OCI-LY7 (cell line): ENCODE measurements at regions not wholly inside any gene's neighbourhood (a gene's known extent, or its start where the extent isn't known, plus 50 kb on each side); places are given as distances from the start of the nearest gene placed in this dataset.

Source experiments
- BruUV-seq: library from RNA; stranded (reverse); fragments of 400-500 nt; replicated peaks from 2 replicates; lab custom pipeline; 2021; lab: Mats Ljungman, UMichigan
- CTCF ChIA-PET: fragments of 300-600 bp; sonication (Branson Sonifier 250); formaldehyde crosslinking; loops from one replicate; lab custom pipeline; 2022; ENCODE audit warnings: antibody characterized with exemption; ENCODE audit not compliant: unreplicated experiment; lab: Charles Lee
- POLR2A ChIA-PET: fragments of 300-600 bp; sonication (Branson Sonifier 250); formaldehyde crosslinking; loops from one replicate; lab custom pipeline; 2022; ENCODE audit warnings: antibody characterized with exemption; lab: Charles Lee
- DNase-seq: peaks from one replicate; pipeline ENCODE4 v3.0.0-alpha.2; 2015; ENCODE audit warnings: low spot score
- H2AFZ ChIP-seq: fragments of 200-600 bp; sonication (generic), shearing (Covaris generic); 2 replicates; pipeline ENCODE4 v1.6.1; 2014; ENCODE audit warnings: mild to moderate bottlenecking, antibody characterized with exemption, low read length, moderate library complexity
- H3K27ac ChIP-seq: fragments of 200-600 bp; sonication (generic); 2 replicates; pipeline ENCODE4 v1.5.1; 2014; ENCODE audit warnings: mixed run types, low read depth, mild to moderate bottlenecking, moderate library complexity, low read length, inconsistent platforms; ENCODE audit not compliant: poor library complexity, severe bottlenecking
- H3K36me3 ChIP-seq: fragments of 200-600 bp; sonication (generic); 2 replicates; pipeline ENCODE4 v1.6.1; 2014; ENCODE audit warnings: mild to moderate bottlenecking, antibody characterized with exemption, low read length, moderate library complexity, mixed read lengths; ENCODE audit not compliant: insufficient read depth
- H3K4me1 ChIP-seq: fragments of 200-600 bp; sonication (generic); 2 replicates; pipeline ENCODE4 v1.5.1; 2014; ENCODE audit warnings: mild to moderate bottlenecking, low read length; ENCODE audit not compliant: insufficient read depth, poor library complexity, severe bottlenecking
- H3K4me2 ChIP-seq: fragments of 200-600 bp; sonication (generic); 2 replicates; pipeline ENCODE4 v1.6.1; 2014; ENCODE audit warnings: mild to moderate bottlenecking, low read length
- H3K4me3 ChIP-seq: fragments of 200-600 bp; sonication (generic); 2 replicates; pipeline ENCODE4 v1.5.1; 2014; ENCODE audit warnings: mild to moderate bottlenecking, low read depth, low read length; ENCODE audit not compliant: poor library complexity, severe bottlenecking
- H3K79me2 ChIP-seq: fragments of 200-600 bp; sonication (generic); 2 replicates; pipeline ENCODE4 v1.6.1; 2016; ENCODE audit warnings: low read depth, mild to moderate bottlenecking, low read length, moderate library complexity, mixed read lengths; ENCODE audit not compliant: insufficient read depth
- H3K9me2 ChIP-seq: fragments of 200-600 bp; sonication (generic); 2 replicates; pipeline ENCODE4 v1.6.1; 2016; ENCODE audit warnings: mild to moderate bottlenecking, low read length, mixed read lengths; ENCODE audit not compliant: insufficient read depth
- H3K9me3 ChIP-seq: fragments of 200-600 bp; sonication (generic); 2 replicates; pipeline ENCODE4 v1.6.1; 2014; ENCODE audit warnings: mild to moderate bottlenecking, mixed run types, low read length, mixed read lengths
- H4K20me1 ChIP-seq: fragments of 200-600 bp; sonication (generic); 2 replicates; pipeline ENCODE4 v1.6.1; 2014; ENCODE audit warnings: mild to moderate bottlenecking, antibody characterized with exemption, low read length, moderate library complexity, mixed read lengths; ENCODE audit not compliant: insufficient read depth
- EZH2phosphoT487 ChIP-seq: fragments of 200-600 bp; sonication (generic); IDR thresholded peaks from 2 replicates; pipeline ENCODE4 v1.6.1; 2018; ENCODE audit warnings: low read depth, borderline replicate concordance, mild to moderate bottlenecking, mixed run types, antibody characterized with exemption, low read length, moderate library complexity, mixed read lengths
- intact Hi-C: fragments of 100-400 bp; cut with micrococcal nuclease; formaldehyde crosslinking; loops from one replicate; pipeline ENCODE4 v1.10.0; 2022; ENCODE audit not compliant: unreplicated experiment
- TF ChIP-seq, protein P1 (sequence below): fragments of 200-600 bp; sonication (generic); conservative IDR thresholded peaks from 2 replicates; pipeline ENCODE4 v1.5.1; 2014; ENCODE audit warnings: mild to moderate bottlenecking, antibody characterized with exemption, low read length, moderate library complexity, mixed read lengths

- TF ChIP-seq EZH2phosphoT487: no peak
- TF ChIP-seq, protein P1, sequence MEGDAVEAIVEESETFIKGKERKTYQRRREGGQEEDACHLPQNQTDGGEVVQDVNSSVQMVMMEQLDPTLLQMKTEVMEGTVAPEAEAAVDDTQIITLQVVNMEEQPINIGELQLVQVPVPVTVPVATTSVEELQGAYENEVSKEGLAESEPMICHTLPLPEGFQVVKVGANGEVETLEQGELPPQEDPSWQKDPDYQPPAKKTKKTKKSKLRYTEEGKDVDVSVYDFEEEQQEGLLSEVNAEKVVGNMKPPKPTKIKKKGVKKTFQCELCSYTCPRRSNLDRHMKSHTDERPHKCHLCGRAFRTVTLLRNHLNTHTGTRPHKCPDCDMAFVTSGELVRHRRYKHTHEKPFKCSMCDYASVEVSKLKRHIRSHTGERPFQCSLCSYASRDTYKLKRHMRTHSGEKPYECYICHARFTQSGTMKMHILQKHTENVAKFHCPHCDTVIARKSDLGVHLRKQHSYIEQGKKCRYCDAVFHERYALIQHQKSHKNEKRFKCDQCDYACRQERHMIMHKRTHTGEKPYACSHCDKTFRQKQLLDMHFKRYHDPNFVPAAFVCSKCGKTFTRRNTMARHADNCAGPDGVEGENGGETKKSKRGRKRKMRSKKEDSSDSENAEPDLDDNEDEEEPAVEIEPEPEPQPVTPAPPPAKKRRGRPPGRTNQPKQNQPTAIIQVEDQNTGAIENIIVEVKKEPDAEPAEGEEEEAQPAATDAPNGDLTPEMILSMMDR: no peak
- intact Hi-C loops: no loop called here
- H3K79me2 ChIP-seq: no peaks in the 10 kb centered on the region
- H3K4me3 ChIP-seq: no peak overlapping the region
- no peaks in the 10 kb centered on the region for H3K9me3 ChIP-seq
- H3K36me3 ChIP-seq: no peaks in the 10 kb centered on the region
- no peak overlapping the region for H2AFZ ChIP-seq
- H3K9me2 ChIP-seq: no peaks in the 10 kb centered on the region
- DNase-seq: no peak
- no peaks in the 10 kb centered on the region for H3K4me1 ChIP-seq
- no peak overlapping the region for H3K27ac ChIP-seq
- ChIA-PET POLR2A (no interaction called here), CTCF (no interaction called here)
- H3K4me2 ChIP-seq: no peak overlapping the region
- no peaks in the 10 kb centered on the region for H4K20me1 ChIP-seq
- no TSS peak for BruUV-seq
These were observed 773.3 kb downstream of the PDCD6IP start for GRCh38 chr3:34571714-34572113.

DNA sequence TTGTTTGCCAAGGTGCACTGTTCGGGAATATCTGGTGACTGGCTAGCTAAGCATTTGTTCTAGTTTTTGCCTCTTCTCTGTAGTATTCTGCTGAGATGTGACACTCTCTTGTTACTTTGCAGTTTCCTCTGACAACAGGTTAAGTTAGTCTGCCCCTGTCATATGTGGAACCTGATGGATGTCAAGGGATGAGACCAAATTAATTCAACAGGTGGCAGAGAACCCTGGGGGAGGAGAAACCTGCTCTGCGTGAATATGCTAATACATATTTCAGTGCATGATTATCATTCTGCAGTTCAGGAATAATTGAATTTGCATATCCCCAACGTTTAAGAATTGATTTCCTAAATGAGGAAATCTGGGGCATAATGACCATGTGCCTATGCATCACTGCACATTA lies 777.3 kb downstream of the PDCD6IP start:
- no peak for DNase-seq
- Histone ChIP-seq H3K36me3 (no peaks in the 10 kb centered on the region), H2AFZ (no peak overlapping the region), H3K4me1 (no peaks in the 10 kb centered on the region), H3K79me2 (no peaks in the 10 kb centered on the region), H4K20me1 (no peaks in the 10 kb centered on the region), H3K4me3 (no peak overlapping the region), H3K9me2 (no peaks in the 10 kb centered on the region), H3K4me2 (no peak overlapping the region), H3K9me3 (no peaks in the 10 kb centered on the region), H3K27ac (no peak overlapping the region)
- ChIA-PET POLR2A (no interaction called here), CTCF (no interaction called here)
- intact Hi-C loops: no loop called here
- TF ChIP-seq, protein P1: no peak
- no peak for TF ChIP-seq EZH2phosphoT487
- no TSS peak for BruUV-seq

- intact Hi-C loops: no loop called here
- POLR2A ChIA-PET: interaction anchor here (0.6 to 0.9 kb wide), 2 partner anchors 17 to 33 kb away, joined by 3 read pairs; no protein-coding TSS in a partner anchor
- no peaks in the 10 kb centered on the region for H3K9me2 ChIP-seq
These were observed 783.6 kb downstream of the PDCD6IP start for GRCh38 chr3:34582055-34582454.

More at GRCh38 chr3:34582055-34582454, 783.6 kb downstream of the PDCD6IP start:
- CTCF ChIA-PET: no interaction called here
- Histone ChIP-seq H3K4me1 (no peaks in the 10 kb centered on the region), H2AFZ (no peak overlapping the region), H3K4me2 (no peak overlapping the region), H3K27ac (no peak overlapping the region), H4K20me1 (no peaks in the 10 kb centered on the region), H3K36me3 (no peaks in the 10 kb centered on the region), H3K9me3 (no peaks in the 10 kb centered on the region), H3K4me3 (no peak overlapping the region), H3K79me2 (no peaks in the 10 kb centered on the region)
- TF ChIP-seq, protein P1: no peak
- TF ChIP-seq EZH2phosphoT487: no peak
- no TSS peak for BruUV-seq
- no peak for DNase-seq
